NCI-H82 treated with DMSO at 0.1 percent for 48 hours (cell line): ENCODE measurements at regions not wholly inside any gene's neighbourhood (a gene's known extent, or its start where the extent isn't known, plus 50 kb on each side); places are given as distances from the start of the nearest gene placed in this dataset.
"Not testable (repeated sequence)": the region's sequence is repeated elsewhere in the genome, so short reads cannot be mapped to it uniquely, and the experiment has no call there.

Experiments used
- DNase-seq: peaks from one replicate; lab custom pipeline; 2025; ENCODE audit not compliant: unreplicated experiment; lab: John Stamatoyannopoulos, UW

DNA sequence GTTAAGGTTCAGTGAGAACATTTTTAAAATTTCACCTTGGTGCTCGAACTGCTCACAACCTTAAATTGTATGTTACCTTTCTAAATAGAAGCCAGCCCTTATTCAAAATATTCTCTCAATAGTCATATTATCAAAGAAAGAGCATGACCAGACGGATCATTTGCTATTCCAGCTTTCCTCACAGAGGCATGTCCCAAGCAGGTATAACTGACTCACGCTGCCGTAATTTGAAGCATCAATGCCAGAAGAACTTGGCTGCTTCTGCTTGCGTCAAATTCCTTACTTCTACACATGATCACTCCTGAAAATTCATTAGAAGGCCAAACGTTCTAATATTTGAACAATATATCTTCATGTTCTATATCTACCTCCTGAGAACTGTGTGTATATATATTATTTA, 69.5 kb upstream of the VGLL4 start:
- no peak for DNase-seq

DNA sequence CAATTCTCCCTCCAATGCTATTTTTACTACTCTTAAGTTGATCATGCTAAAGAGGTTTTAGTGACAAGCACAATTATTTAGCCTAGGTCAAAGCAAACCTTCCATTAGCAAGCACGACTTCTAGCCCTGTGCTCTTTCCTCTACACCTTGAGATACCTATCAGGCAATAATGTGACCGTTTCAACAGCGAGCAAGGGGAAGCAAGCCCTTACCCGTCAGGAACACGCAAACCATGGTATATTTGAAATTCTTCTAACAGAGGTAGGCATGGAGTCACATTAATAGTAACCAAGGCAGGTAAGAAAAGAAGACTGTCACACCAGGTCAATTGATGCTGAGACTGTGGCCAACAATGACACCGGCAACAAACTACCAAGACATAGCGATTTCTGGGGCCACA, 68.9 kb upstream of the VGLL4 start:
- DNase-seq = no peak

DNA sequence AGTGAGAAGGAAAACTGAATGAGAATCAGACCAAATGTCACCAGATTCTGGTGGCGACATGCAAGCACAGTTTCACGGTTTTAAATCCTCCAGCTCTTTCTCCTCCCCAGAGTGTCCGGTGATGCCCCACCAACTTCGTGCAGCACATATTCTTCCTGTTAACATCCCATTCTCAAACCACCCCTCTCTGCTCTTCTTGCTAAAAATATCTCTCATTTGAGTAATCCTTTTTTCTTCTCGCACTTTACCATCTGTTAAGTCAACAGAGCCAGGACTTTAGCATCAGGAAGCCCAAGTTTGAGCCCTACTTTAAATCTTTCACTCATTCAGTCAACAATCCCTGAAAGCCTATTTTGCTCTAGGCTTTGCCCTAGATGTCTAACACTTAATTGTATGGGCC, 68.2 kb upstream of the VGLL4 start:
- peak; percentile 80 for DNase-seq

DNA sequence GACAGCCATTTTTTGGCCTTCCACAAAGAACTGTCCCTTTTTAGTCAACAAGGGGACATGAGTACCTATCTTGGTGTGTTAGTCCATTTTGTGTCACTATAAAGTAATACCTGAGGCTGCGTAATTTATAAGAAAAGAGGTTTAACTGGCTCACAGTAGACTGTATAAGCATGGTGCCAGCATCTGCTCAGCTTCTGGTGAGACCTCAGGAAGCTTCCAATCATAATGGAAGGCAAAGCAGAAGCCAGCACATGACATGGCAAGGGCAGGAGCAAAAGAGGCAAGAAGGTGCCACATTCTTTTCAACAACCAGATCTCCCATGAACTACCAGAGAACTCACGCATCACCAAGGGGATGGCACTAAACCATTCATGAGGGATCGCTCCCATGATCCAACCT, 66.1 kb upstream of the VGLL4 start:
- no peak for DNase-seq

DNA sequence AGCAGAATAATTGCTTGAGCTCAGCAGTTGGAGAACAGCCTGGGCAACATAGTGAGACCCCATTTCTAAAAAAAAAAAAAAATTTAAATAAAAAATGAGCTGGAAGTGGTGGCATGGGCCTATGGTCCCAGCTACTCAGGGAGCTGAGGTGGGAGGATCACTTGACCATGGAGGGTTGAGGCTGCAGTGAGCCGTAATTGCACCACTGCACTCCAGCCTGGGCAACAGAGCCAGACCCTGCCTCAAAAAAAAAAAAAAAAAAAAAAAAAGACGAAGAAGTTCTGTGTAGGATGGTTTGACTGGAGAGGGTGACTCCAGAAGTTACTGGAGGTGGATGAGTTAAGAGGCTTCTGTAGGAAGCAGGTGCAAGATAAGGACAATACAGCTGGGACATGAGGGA, 63.4 kb upstream of the VGLL4 start:
- DNase-seq = not testable (repeated sequence)

DNA sequence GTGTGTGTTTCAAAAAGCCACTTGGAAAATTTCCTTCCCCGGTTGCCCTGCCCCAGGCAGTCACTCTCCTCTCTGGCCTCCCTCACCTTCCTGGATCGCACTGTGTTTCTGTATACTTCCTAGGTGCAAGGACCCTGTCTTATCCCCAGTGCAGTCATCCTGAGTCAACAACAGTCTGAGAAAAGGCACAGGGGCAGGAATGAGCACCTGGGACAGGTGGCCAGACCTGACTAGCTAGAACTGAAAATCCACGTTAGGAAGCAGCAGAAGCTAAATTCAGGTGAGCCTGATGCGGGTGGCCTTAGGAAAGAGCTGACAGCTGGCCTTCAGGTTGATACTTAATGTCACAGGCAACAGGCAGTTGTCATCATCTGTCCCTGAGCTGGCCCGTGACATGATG, 62.9 kb upstream of the VGLL4 start:
- no peak for DNase-seq

DNA sequence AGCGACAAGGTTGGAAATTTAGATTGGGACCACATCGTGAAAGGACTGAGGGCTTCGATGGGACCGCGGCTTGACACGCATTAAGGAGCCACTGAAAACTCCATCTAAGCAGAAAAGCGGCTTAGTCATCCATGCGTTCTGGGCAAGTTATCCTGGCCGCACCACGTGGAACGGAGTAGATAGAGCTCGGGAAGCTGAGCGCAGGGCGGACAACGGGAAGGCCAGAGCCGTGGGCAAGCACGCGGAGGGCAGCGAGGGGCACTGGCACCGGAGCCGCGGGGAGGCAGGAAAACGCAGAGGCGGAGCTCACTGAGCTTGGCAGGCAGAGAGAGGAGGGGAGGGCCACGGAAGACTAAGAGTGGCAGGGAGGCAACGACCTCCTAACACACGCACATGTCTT, 61.3 kb upstream of the VGLL4 start:
- peak; percentile 50 for DNase-seq

DNA sequence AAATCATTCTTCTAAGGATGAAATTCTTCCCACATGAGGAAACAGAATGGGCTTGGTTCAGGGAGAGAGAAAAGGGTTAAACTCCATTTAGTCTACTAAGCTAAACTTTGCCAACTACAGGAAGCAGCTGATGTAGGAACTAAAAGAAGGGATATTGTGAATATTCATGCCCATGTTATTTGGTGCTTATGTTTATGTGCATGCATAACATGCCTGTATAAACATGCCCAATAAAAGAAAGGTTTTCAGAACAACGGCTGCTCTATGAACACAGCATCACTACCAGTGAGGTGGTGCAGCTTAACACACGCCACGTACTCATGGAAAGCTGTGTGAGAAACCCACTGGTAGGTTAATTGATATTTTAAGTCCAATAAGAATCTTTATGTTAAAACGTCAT, 59.4 kb upstream of the VGLL4 start:
- DNase-seq = no peak

DNA sequence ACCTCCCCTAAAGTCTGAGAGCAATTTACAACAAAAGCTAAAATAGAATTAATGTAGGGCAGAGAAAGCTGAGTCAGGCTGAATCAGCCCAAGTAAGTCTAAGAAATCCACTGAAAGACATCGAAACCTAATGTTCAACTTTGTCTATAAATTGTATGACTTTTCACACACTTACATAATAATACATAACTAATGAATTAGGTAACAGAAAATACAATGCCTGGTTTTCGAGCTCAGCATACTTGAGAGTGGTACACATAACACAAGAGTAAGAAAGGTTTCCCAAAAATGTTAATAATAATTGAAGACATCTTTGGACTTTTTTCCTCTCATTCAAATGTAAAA, 55.3 kb upstream of the VGLL4 start:
- no peak for DNase-seq

DNA sequence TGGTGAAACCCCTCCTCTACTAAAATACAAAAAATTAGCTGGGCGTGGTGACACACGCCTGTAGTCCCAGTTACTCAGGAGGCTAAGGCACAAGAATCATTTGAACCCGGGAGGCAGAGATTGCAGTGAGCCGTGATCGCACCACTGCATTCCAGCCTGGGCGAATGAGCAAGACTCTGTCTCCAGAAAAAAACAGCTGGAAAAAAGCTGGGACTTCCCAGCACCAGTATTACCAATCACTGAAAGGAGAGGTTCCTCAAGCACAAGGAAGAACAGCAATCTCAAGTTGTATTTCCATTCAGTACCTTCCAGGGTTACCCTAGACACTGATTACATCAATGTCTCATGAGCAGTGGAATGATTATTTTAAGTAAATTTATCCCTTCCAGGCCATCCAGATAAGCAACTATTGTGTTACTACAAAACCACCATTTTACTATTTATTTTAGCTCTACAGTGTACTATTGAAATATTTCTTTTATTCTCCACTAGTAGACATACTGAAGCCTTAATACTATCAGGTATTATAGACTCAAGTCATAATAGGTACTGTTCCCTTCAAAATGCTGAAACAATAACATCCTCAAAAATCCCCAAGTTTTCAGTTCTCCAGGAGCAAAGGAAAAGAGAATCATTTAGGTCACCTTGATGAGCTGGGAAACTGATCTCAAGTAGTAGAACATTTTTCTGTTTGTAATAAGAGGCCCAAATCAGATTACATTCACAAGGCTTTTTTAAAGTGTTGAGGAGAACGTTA, 54.8 kb upstream of the VGLL4 start:
- no peak for DNase-seq

DNA sequence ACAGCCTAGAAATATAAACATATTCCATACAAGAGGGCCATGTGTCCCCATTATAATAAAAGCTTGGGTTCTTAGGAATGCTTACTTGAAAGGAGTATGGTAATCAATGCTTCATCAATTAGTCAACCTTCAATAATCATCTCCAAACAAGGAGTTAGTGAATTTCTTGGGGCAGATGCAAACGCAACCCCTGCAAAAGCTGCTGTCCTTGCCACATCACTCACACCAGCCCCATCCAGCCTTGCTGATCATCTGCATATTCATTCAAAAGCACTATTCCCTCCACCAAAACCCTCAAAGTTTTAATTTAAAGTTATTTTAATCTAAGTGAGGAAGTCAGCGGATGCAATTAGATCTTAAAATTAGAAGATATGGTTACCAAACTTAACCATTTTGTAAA, 54.0 kb upstream of the VGLL4 start:
- DNase-seq = no peak

DNA sequence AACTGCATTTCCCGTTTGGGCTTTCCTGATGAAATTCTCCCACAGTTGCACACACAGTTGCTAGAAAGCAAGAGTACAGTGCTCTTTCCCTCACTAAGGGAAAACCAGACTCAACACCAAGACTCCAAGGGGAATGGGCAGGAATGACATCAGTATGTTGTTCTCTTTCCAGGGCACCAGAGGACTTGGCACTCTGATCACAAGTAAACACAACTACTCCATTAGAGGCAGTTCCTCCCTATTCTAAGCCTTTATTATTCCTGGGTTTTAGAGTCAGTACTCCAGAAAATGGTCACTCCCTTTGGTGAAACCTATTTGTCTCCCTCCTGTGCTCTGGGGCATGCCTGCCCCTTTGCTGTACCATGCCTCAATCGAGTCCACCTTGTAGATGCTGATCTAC, 52.3 kb upstream of the VGLL4 start:
- no peak for DNase-seq
